Small intestine (tissue), 7 donors: ENCODE measurements at regions not wholly inside any gene's neighbourhood (a gene's known extent, or its start where the extent isn't known, plus 50 kb on each side); places are given as distances from the start of the nearest gene placed in this dataset.

Experiments used
- DNase-seq, 2 donors: peaks; one replicate each; pipeline versions ENCODE4 v3.0.0 to v3.0.0-alpha.2; 2013
- FAIRE-seq: peaks from 2 replicates; lab custom pipeline; 2012; peaks lifted over from hg19 to GRCh38; lab: Jason Lieb, UNC
- H3K27ac ChIP-seq, 3 donors: one replicate each; pipeline ENCODE4 v1.5.1; 2013; ENCODE audit warnings: low read length in 2 of 3, mild to moderate bottlenecking in 2 of 3, control low read depth in 1 of 3, inconsistent platforms in 1 of 3, low read depth in 1 of 3, moderate library complexity in 1 of 3
- H3K27me3 ChIP-seq, 3 donors: one replicate each; pipeline ENCODE4 v1.6.1; 2013; ENCODE audit warnings: low read length in 3 of 3, inconsistent platforms in 1 of 3; ENCODE audit not compliant: control insufficient read depth in 3 of 3, insufficient read depth in 3 of 3
- H3K36me3 ChIP-seq, 3 donors: one replicate each; pipeline ENCODE4 v1.6.1; 2013; ENCODE audit warnings: low read length in 3 of 3, inconsistent platforms in 1 of 3, low read depth in 1 of 3, mild to moderate bottlenecking in 1 of 3, moderate library complexity in 1 of 3; ENCODE audit not compliant: control insufficient read depth in 3 of 3, insufficient read depth in 2 of 3
- H3K4me1 ChIP-seq, 3 donors: one replicate each; pipeline ENCODE4 v1.6.1; 2013; ENCODE audit warnings: low read length in 2 of 3, inconsistent platforms in 1 of 3, low read depth in 1 of 3, mild to moderate bottlenecking in 1 of 3, moderate library complexity in 1 of 3; ENCODE audit not compliant: control insufficient read depth in 3 of 3, insufficient read depth in 2 of 3
- H3K4me3 ChIP-seq, 3 donors: one replicate each; pipeline ENCODE4 v1.5.1; 2013; ENCODE audit warnings: low read length in 3 of 3, control low read depth in 1 of 3, inconsistent platforms in 1 of 3, low read depth in 1 of 3, mild to moderate bottlenecking in 1 of 3, moderate library complexity in 1 of 3
- H3K9me3 ChIP-seq, 2 donors: one replicate each; pipeline ENCODE4 v1.6.1; 2013; ENCODE audit warnings: low read depth in 1 of 2, low read length in 1 of 2; ENCODE audit not compliant: control insufficient read depth in 2 of 2, insufficient read depth in 1 of 2
- WGBS, 3 donors: extraction: QIAGEN DNeasy Blood & Tissue Kit; methylation state at CpG; one replicate each; pipeline ENCODE4 v1.1.7; 2013; 5-methylcytosine and 5-hydroxymethylcytosine counted together
- donor health status: healthy with polysubstance abuse.
- donor health status: control.
- donor health status: control.
- donor health status: Bipolar disorder and iron deficiency.
- donor health status: healthy.

DNA sequence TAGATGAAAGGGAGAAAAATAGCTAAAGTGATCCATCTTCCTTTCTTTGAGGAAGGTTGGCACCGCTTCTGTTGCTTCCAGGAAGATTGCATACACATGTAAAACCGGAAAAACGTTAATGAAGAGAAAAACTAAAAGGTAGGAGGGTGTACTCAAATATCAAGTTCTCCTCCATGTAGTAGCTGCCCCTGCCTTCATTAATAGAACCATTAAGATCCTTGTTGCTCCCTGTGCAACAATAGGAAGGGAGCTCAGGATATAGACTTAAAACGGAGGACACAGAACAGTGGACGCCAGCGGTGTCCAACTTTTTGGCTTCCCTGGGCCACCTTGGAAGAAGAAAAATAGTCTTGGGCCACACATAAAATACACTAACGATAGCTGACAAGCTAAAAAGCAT is 118.9 kb downstream of the TMEM174 start:
- peaks cover 0 to 72% (median 32%) of the 10 kb centered on the region in 3 donors for H3K27me3 ChIP-seq
- no peak for FAIRE-seq

GRCh38 chr5:73290242-73290641 is 117.2 kb downstream of the TMEM174 start:
- H3K4me3 ChIP-seq: no peak overlapping the region

More for the DNA sequence above, 118.9 kb downstream of the TMEM174 start:
- Histone ChIP-seq H3K4me3 (no peak overlapping the region), H3K27ac (no peak overlapping the region), H3K36me3 (no peaks in the 10 kb centered on the region), H3K9me3 (no peaks in the 10 kb centered on the region), H3K4me1 (no peaks in the 10 kb centered on the region)
- WGBS, 3 donors: 81 to 83% (median 82%) methylated on average over 7 of the region's 7 CpGs
- DNase-seq: no peak

GRCh38 chr5:73288803-73289720 is 116.1 kb downstream of the TMEM174 start:
- FAIRE-seq (no peak), DNase-seq (no peak)
- Histone ChIP-seq H3K27ac (no peak overlapping the region), H3K4me3 (no peak overlapping the region), H3K9me3 (no peaks in the 10 kb centered on the region), H3K27me3 (peaks cover 0 to 47% (median 17%) of the 10 kb centered on the region in 3 donors), H3K36me3 (no peaks in the 10 kb centered on the region), H3K4me1 (no peaks in the 10 kb centered on the region)
- WGBS, 3 donors: 64 to 70% (median 64%) methylated on average over 6 of the region's 6 CpGs

More at GRCh38 chr5:73290242-73290641, 117.2 kb downstream of the TMEM174 start:
- WGBS, 3 donors: 69 to 73% (median 72%) methylated on average over 3 of the region's 3 CpGs
- DNase-seq: no peak
- Histone ChIP-seq H3K4me1 (no peaks in the 10 kb centered on the region), H3K36me3 (no peaks in the 10 kb centered on the region), H3K9me3 (no peaks in the 10 kb centered on the region), H3K27ac (no peak overlapping the region), H3K27me3 (peaks cover 0 to 55% (median 21%) of the 10 kb centered on the region in 3 donors)
- no peak for FAIRE-seq

- FAIRE-seq: no peak
- no peak overlapping the region for H3K4me3 ChIP-seq
- peaks cover 0 to 40% (median 18%) of the 10 kb centered on the region in 3 donors for H3K27me3 ChIP-seq
- WGBS, 3 donors: 88 to 97% (median 93%) methylated on average over 1 of the region's 1 CpG
- no peaks in the 10 kb centered on the region for H3K9me3 ChIP-seq
- no peak overlapping the region for H3K27ac ChIP-seq
- no peak for DNase-seq
- H3K4me1 ChIP-seq: no peaks in the 10 kb centered on the region
- no peaks in the 10 kb centered on the region for H3K36me3 ChIP-seq
Measured at GRCh38 chr5:73286896-73287295, 113.9 kb downstream of the TMEM174 start.

- WGBS, 3 donors: 73 to 88% (median 78%) methylated on average over 3 of the region's 3 CpGs
- Histone ChIP-seq H3K27me3 (peaks cover 0 to 33% (median 6%) of the 10 kb centered on the region in 3 donors), H3K4me3 (no peak overlapping the region), H3K4me1 (no peaks in the 10 kb centered on the region), H3K9me3 (no peaks in the 10 kb centered on the region), H3K36me3 (no peaks in the 10 kb centered on the region), H3K27ac (no peak overlapping the region)
- FAIRE-seq (no peak), DNase-seq (no peak)
Measured at GRCh38 chr5:73284985-73285384, 112.0 kb downstream of the TMEM174 start.

- FAIRE-seq: no peak
Measured at GRCh38 chr5:73284220-73284795, 111.3 kb downstream of the TMEM174 start.

DNA sequence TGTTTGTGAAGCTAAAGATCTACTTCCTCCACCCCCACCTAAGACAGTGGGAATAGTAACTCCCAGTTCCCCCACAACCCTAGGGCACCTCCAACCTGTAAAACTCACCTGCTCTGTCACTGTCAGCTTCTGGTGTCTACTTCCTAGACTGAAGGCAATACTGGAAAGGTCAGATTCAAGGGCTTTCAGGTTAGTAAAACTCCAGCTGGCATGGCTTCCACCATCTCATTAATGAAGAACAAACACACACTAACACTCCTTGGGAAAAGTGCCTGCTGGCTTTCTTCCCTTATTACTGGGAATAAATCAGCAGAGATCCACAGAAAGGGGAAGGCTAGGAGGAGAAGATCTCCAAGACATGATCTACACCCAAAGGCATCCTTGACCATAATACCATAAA is 109.9 kb downstream of the TMEM174 start:
- DNase-seq (no peak), FAIRE-seq (no peak)
- Histone ChIP-seq H3K4me3 (no peak overlapping the region), H3K36me3 (no peaks in the 10 kb centered on the region), H3K9me3 (no peaks in the 10 kb centered on the region), H3K4me1 (no peaks in the 10 kb centered on the region), H3K27ac (no peak overlapping the region), H3K27me3 (peaks cover 0 to 29% (median 3%) of the 10 kb centered on the region in 3 donors)

More at GRCh38 chr5:73284220-73284795, 111.3 kb downstream of the TMEM174 start:
- Histone ChIP-seq H3K27ac (no peak overlapping the region), H3K36me3 (no peaks in the 10 kb centered on the region), H3K4me3 (no peak overlapping the region), H3K27me3 (peaks cover 0 to 30% (median 6%) of the 10 kb centered on the region in 3 donors), H3K9me3 (no peaks in the 10 kb centered on the region), H3K4me1 (no peaks in the 10 kb centered on the region)
- DNase-seq: no peak
- WGBS, 3 donors: 69 to 80% (median 77%) methylated on average over 6 to 7 of the region's 7 CpGs

DNA sequence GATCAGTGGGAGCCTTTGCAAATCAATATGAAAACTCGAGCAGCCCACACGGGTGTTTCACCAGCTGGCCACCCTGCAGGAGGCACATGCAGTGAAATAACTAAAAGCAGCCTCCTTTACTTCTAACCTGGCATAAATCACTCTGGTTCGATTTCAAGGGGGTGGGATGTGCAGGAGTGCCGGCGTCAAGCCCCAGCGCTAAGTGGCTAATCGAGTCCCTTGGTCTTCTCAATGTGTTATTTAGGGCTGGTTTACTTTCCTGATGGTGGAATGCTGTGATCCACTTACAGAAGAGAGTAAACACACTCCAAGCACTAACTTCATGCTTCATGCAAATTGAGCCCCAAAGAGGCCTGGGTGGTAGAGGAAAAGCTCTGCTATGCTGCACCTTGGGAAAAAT is 109.4 kb downstream of the TMEM174 start:
- no peak overlapping the region for H3K4me3 ChIP-seq
- H3K4me1 ChIP-seq: no peaks in the 10 kb centered on the region
- 48 to 86% (median 79%) methylated on average over 7 of the region's 7 CpGs for WGBS, 3 donors
- H3K36me3 ChIP-seq: no peaks in the 10 kb centered on the region
- no peaks in the 10 kb centered on the region for H3K9me3 ChIP-seq
- peaks cover 0 to 32% (median 3%) of the 10 kb centered on the region in 3 donors for H3K27me3 ChIP-seq
- DNase-seq (no peak), FAIRE-seq (no peak)
- no peak overlapping the region for H3K27ac ChIP-seq
